ENCODE measurements at regions not wholly inside any gene's neighbourhood (a gene's known extent, or its start where the extent isn't known, plus 50 kb on each side); places are given as distances from the start of the nearest gene placed in this dataset.

GRCh38 chr14:56738020-56738419 is 72.3 kb downstream of the OTX2 start:
- no peak for TF ChIP-seq EP300 (IDR thresholded peaks at IDR 0.05; ENCODE audit: borderline replicate concordance)
- TF ChIP-seq TCF12 (IDR thresholded peaks at IDR 0.05; ENCODE audit: low read depth): no peak
- no peak for TF ChIP-seq TAF1 (IDR thresholded peaks at IDR 0.05; ENCODE audit: low read depth)
- no peak for TF ChIP-seq REST (IDR thresholded peaks at IDR 0.05; ENCODE audit: low read depth)
- no peak for TF ChIP-seq USF1 (IDR thresholded peaks at IDR 0.05)
- no peak for TF ChIP-seq CEBPB (IDR thresholded peaks at IDR 0.05)
- no peak for TF ChIP-seq YY1 (IDR thresholded peaks at IDR 0.05; ENCODE audit: low read depth)
- no peak for TF ChIP-seq TEAD4 (IDR thresholded peaks at IDR 0.05)
- TF ChIP-seq CREB1 (IDR thresholded peaks at IDR 0.05; ENCODE audit: low read depth): no peak
- no peak for TF ChIP-seq MAX (IDR thresholded peaks at IDR 0.05)
- TF ChIP-seq FOXM1 (IDR thresholded peaks at IDR 0.05; ENCODE audit: borderline replicate concordance, low read depth): no peak
- no peak for TF ChIP-seq ZBTB7A (IDR thresholded peaks at IDR 0.05; ENCODE audit: low read depth)
- no peak for TF ChIP-seq NFIC (IDR thresholded peaks at IDR 0.05)

GRCh38 chr14:56733396-56733795 is 76.9 kb downstream of the OTX2 start:
- TF ChIP-seq CEBPB (IDR thresholded peaks at IDR 0.05): no peak
- TF ChIP-seq YY1 (IDR thresholded peaks at IDR 0.05; ENCODE audit: low read depth): no peak
- no peak for TF ChIP-seq NFIC (IDR thresholded peaks at IDR 0.05)
- TF ChIP-seq RAD21 (IDR thresholded peaks at IDR 0.05; ENCODE audit: low read depth): no peak
- TF ChIP-seq EGR1 (IDR thresholded peaks at IDR 0.05): no peak

- TF ChIP-seq ZBTB7A (IDR thresholded peaks at IDR 0.05; ENCODE audit: low read depth) (no peak), TEAD4 (IDR thresholded peaks at IDR 0.05) (no peak), CEBPB (IDR thresholded peaks at IDR 0.05) (no peak), MAX (IDR thresholded peaks at IDR 0.05) (no peak), NFIC (IDR thresholded peaks at IDR 0.05) (no peak), TCF12 (IDR thresholded peaks at IDR 0.05; ENCODE audit: low read depth) (no peak), YY1 (IDR thresholded peaks at IDR 0.05; ENCODE audit: low read depth) (no peak), REST (IDR thresholded peaks at IDR 0.05; ENCODE audit: low read depth) (no peak), EP300 (IDR thresholded peaks at IDR 0.05; ENCODE audit: borderline replicate concordance) (no peak), USF1 (IDR thresholded peaks at IDR 0.05) (no peak), FOXM1 (IDR thresholded peaks at IDR 0.05; ENCODE audit: borderline replicate concordance, low read depth) (no peak), RAD21 (IDR thresholded peaks at IDR 0.05; ENCODE audit: low read depth) (no peak), CREB1 (IDR thresholded peaks at IDR 0.05; ENCODE audit: low read depth) (no peak), EGR1 (IDR thresholded peaks at IDR 0.05) (no peak), TAF1 (IDR thresholded peaks at IDR 0.05; ENCODE audit: low read depth) (no peak)
Observed at GRCh38 chr14:56731187-56731586, 79.1 kb downstream of the OTX2 start.

- no peak for TF ChIP-seq REST (IDR thresholded peaks at IDR 0.05; ENCODE audit: low read depth)
- no peak for TF ChIP-seq NFIC (IDR thresholded peaks at IDR 0.05)
- TF ChIP-seq EP300 (IDR thresholded peaks at IDR 0.05; ENCODE audit: borderline replicate concordance): no peak
- no peak for TF ChIP-seq FOXM1 (IDR thresholded peaks at IDR 0.05; ENCODE audit: borderline replicate concordance, low read depth)
- TF ChIP-seq EGR1 (IDR thresholded peaks at IDR 0.05): no peak
- no peak for TF ChIP-seq MAX (IDR thresholded peaks at IDR 0.05)
- TF ChIP-seq TEAD4 (IDR thresholded peaks at IDR 0.05): no peak
- no peak for TF ChIP-seq RAD21 (IDR thresholded peaks at IDR 0.05; ENCODE audit: low read depth)
- TF ChIP-seq TCF12 (IDR thresholded peaks at IDR 0.05; ENCODE audit: low read depth): no peak
Observed at GRCh38 chr14:56730538-56731145, 79.6 kb downstream of the OTX2 start.
